OCI-LY3 (cell line): ENCODE measurements at regions not wholly inside any gene's neighbourhood (a gene's known extent, or its start where the extent isn't known, plus 50 kb on each side); places are given as distances from the start of the nearest gene placed in this dataset.

Experiments
- EZH2phosphoT487 ChIP-seq: fragments of 200-600 bp; shearing (Covaris generic); IDR thresholded peaks from 2 replicates; pipeline ENCODE4 v1.6.1; 2018; ENCODE audit warnings: antibody characterized with exemption, mixed run types, low read depth
- TF ChIP-seq, protein P1 (sequence below): fragments of 200-600, 300-600 bp; sonication (generic); IDR thresholded peaks from 2 replicates; pipeline ENCODE4 v1.5.1; 2014; ENCODE audit warnings: antibody characterized with exemption, low read length, low read depth

GRCh38 chr4:31183256-31183655, 463.1 kb downstream of the PCDH7 start:
- TF ChIP-seq, protein P1, sequence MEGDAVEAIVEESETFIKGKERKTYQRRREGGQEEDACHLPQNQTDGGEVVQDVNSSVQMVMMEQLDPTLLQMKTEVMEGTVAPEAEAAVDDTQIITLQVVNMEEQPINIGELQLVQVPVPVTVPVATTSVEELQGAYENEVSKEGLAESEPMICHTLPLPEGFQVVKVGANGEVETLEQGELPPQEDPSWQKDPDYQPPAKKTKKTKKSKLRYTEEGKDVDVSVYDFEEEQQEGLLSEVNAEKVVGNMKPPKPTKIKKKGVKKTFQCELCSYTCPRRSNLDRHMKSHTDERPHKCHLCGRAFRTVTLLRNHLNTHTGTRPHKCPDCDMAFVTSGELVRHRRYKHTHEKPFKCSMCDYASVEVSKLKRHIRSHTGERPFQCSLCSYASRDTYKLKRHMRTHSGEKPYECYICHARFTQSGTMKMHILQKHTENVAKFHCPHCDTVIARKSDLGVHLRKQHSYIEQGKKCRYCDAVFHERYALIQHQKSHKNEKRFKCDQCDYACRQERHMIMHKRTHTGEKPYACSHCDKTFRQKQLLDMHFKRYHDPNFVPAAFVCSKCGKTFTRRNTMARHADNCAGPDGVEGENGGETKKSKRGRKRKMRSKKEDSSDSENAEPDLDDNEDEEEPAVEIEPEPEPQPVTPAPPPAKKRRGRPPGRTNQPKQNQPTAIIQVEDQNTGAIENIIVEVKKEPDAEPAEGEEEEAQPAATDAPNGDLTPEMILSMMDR: no peak
- TF ChIP-seq EZH2phosphoT487: no peak
